ENCODE measurements at regions not wholly inside any gene's neighbourhood (a gene's known extent, or its start where the extent isn't known, plus 50 kb on each side); places are given as distances from the start of the nearest gene placed in this dataset.

GRCh38 chr7:25329815-25330214 lies 101.5 kb upstream of the NPVF start:
- H3K36me3 Mint-ChIP-seq = no peaks in the 10 kb centered on the region
- no peaks in the 10 kb centered on the region for H3K9me3 Mint-ChIP-seq
- H3K27ac Mint-ChIP-seq = no peak overlapping the region
- H3K4me1 Mint-ChIP-seq = no peaks in the 10 kb centered on the region
- H3K27me3 Mint-ChIP-seq = no peaks in the 10 kb centered on the region
- no peak for DNase-seq
- H3K4me3 Mint-ChIP-seq = no peak overlapping the region

- no peaks in the 10 kb centered on the region for H3K9me3 Mint-ChIP-seq
- no peak overlapping the region for H3K27ac Mint-ChIP-seq
- H3K4me3 Mint-ChIP-seq = no peak overlapping the region
Measured at GRCh38 chr7:25333296-25333928, 105.1 kb upstream of the NPVF start.

DNA sequence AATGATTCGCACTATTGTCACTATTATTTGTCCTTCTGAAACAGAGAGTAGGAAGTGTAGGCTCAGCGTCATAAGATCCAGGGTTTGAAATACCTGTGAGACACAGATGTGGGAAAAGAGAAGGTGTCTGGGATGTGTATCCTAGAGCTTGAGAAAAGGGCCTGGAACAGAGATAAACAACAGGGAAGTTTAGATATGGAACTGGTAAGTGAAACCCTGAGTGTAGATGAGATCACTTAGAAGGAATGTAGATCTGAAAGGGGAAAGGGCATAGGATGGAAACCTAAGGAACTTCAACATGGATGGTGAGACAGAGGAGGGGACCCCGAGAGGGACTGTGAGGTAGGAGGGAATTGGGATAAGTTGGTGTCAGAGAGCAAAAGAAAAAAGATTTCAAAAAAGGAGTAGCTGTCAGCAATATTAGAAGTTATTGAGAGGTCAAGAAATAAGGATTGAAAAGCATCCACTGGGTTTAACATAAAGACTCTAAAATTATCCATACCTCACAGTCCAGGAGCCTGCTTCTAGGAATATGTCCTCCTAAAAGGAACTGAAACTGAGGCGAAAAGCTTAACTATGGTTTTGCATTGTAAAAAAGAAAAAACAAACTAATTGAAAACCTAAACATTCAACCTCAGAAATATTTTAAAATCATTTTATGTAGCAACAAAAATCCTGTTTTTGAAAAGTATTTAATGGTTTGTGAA lies 119.2 kb upstream of the NPVF start:
- no peaks in the 10 kb centered on the region for H3K36me3 Mint-ChIP-seq
- DNase-seq = no peak
- no peaks in the 10 kb centered on the region for H3K9me3 Mint-ChIP-seq
- H3K27ac Mint-ChIP-seq = no peak overlapping the region
- H3K4me3 Mint-ChIP-seq = no peak overlapping the region
- no peaks in the 10 kb centered on the region for H3K4me1 Mint-ChIP-seq
- peaks cover 22% of the 10 kb centered on the region for H3K27me3 Mint-ChIP-seq

More at GRCh38 chr7:25333296-25333928, 105.1 kb upstream of the NPVF start:
- Mint-ChIP-seq H3K27me3 (peaks cover 2% of the 10 kb centered on the region), H3K4me1 (no peaks in the 10 kb centered on the region), H3K36me3 (no peaks in the 10 kb centered on the region)
- DNase-seq = no peak

- H3K36me3 Mint-ChIP-seq = no peaks in the 10 kb centered on the region
- no peak overlapping the region for H3K4me3 Mint-ChIP-seq
- no peak overlapping the region for H3K27ac Mint-ChIP-seq
- no peaks in the 10 kb centered on the region for H3K9me3 Mint-ChIP-seq
- no peak for DNase-seq
- H3K4me1 Mint-ChIP-seq = no peaks in the 10 kb centered on the region
- H3K27me3 Mint-ChIP-seq = peaks cover 22% of the 10 kb centered on the region
Measured at GRCh38 chr7:25348104-25348503, 119.8 kb upstream of the NPVF start.

DNA sequence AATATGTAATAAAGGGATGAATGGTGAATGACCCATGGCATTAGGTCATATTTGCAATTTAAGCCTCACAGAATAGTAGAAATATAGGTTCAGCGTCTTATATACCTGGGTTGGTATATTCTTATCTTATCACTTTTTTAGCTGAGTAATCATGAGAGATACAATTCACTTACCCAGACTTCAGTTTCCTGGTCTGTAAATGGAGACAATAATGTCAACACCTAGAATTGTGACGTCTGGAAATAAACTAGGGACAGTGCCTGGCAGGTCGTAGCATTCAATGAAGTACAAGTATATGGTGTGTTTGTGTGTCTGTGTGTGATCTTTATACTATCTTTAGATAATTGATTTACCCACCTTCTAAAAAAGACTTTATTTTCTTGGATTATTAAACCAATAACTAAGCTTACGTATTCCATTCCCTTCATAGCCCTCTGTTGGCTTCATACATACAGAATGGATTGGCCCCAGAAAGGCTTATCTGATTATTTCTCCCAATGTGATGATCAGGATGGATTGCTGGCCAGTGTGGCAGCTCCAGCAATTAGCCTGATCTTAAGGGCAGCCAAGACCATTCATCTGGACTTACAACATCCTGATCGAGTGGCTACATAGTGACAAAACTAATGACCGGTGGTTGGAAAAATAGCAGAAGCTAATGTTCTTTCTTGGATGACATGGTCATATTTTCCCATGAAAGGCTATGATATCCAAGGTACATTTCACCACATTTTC lies 121.2 kb upstream of the NPVF start:
- no peaks in the 10 kb centered on the region for H3K9me3 Mint-ChIP-seq
- H3K4me1 Mint-ChIP-seq = peaks cover 4% of the 10 kb centered on the region
- H3K27ac Mint-ChIP-seq = no peak overlapping the region
- DNase-seq = no peak
- H3K27me3 Mint-ChIP-seq = peaks cover 22% of the 10 kb centered on the region
- no peak overlapping the region for H3K4me3 Mint-ChIP-seq
- H3K36me3 Mint-ChIP-seq = no peaks in the 10 kb centered on the region

- no peaks in the 10 kb centered on the region for H3K9me3 Mint-ChIP-seq
- no peak overlapping the region for H3K4me3 Mint-ChIP-seq
- peaks cover 20% of the 10 kb centered on the region for H3K27me3 Mint-ChIP-seq
- H3K27ac Mint-ChIP-seq = no peak overlapping the region
- H3K4me1 Mint-ChIP-seq = peaks cover 5% of the 10 kb centered on the region
- DNase-seq = no peak
- H3K36me3 Mint-ChIP-seq = no peaks in the 10 kb centered on the region
Measured at GRCh38 chr7:25350041-25350440, 121.8 kb upstream of the NPVF start.

DNA sequence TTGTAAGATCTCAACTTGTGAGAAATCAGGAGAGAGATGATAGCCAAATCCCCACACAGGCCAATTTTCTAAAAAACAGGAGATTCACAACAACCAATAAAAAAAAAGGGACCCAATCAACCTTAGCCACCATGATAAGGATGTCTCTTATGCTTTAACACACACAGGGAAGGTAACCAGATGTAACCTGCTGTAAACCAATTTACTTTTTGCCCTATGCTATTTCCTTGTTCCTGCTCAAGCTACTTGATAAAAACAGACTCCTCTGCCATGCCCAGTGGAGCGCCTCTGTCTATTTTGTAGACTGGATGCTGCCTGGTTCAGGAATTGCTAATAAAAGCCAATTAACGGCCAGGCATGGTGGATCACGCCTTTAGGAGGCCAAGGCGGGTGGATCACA lies 123.5 kb upstream of the NPVF start:
- H3K27me3 Mint-ChIP-seq = peaks cover 14% of the 10 kb centered on the region
- H3K4me1 Mint-ChIP-seq = peaks cover 5% of the 10 kb centered on the region
- H3K9me3 Mint-ChIP-seq = no peaks in the 10 kb centered on the region
- H3K4me3 Mint-ChIP-seq = no peak overlapping the region
- DNase-seq = no peak
- H3K27ac Mint-ChIP-seq = no peak overlapping the region
- H3K36me3 Mint-ChIP-seq = no peaks in the 10 kb centered on the region

DNA sequence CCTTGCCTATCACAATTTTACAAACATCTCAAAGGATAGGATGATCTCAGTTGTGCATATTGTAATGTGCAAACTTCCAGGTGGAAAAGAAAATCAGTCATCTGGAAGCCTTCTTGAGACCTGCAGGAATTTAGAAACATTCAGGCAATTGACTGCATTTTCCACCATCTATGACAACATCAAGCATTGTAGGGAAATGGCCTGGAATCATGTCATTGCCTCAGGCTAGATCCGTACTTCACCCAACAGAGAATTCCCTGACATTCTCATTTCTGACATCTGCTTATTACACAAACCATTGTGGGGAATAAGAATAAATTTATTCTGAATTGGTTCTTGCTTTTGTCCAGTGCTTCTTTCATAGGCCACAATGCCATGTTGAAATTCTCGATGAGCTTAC lies 124.9 kb upstream of the NPVF start:
- no peaks in the 10 kb centered on the region for H3K9me3 Mint-ChIP-seq
- H3K4me3 Mint-ChIP-seq = no peak overlapping the region
- H3K4me1 Mint-ChIP-seq = peaks cover 5% of the 10 kb centered on the region
- H3K27me3 Mint-ChIP-seq = peaks cover 8% of the 10 kb centered on the region
- no peak for DNase-seq
- no peak overlapping the region for H3K27ac Mint-ChIP-seq
- H3K36me3 Mint-ChIP-seq = no peaks in the 10 kb centered on the region

GRCh38 chr7:25353732-25354131 lies 125.4 kb upstream of the NPVF start:
- H3K4me1 Mint-ChIP-seq = peaks cover 5% of the 10 kb centered on the region
- no peaks in the 10 kb centered on the region for H3K36me3 Mint-ChIP-seq
- DNase-seq = no peak
- H3K27ac Mint-ChIP-seq = no peak overlapping the region
- H3K4me3 Mint-ChIP-seq = no peak overlapping the region
- no peaks in the 10 kb centered on the region for H3K9me3 Mint-ChIP-seq
- H3K27me3 Mint-ChIP-seq = peaks cover 8% of the 10 kb centered on the region

- Mint-ChIP-seq H3K27ac (no peak overlapping the region), H3K36me3 (no peaks in the 10 kb centered on the region), H3K9me3 (no peaks in the 10 kb centered on the region), H3K4me1 (peaks cover 5% of the 10 kb centered on the region), H3K27me3 (no peaks in the 10 kb centered on the region), H3K4me3 (no peak overlapping the region)
- no peak for DNase-seq
Measured at GRCh38 chr7:25356534-25357151, 128.4 kb upstream of the NPVF start.

DNA sequence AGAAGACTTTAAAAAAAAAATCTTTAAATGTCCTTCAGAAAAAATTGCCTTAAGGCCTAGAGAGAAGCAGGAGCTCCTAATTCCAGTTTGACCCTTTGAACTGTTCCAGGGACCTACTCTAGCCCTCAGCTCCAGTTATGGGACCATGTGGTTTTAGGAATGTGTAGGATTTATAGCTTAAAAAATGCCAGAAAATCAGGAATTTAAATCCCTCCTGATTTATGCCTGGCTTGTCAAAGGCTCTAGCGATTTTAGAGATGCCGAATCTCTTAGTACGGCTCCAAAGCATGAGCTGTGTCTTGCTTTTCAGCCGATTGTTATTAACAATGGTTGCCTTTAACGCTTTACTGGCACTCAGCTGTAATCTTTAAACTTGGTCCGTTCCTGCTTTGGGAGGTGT lies 130.6 kb upstream of the NPVF start:
- Mint-ChIP-seq H3K27me3 (no peaks in the 10 kb centered on the region), H3K27ac (no peak overlapping the region), H3K4me1 (peaks cover 5% of the 10 kb centered on the region), H3K9me3 (no peaks in the 10 kb centered on the region), H3K4me3 (no peak overlapping the region), H3K36me3 (no peaks in the 10 kb centered on the region)
- no peak for DNase-seq

DNA sequence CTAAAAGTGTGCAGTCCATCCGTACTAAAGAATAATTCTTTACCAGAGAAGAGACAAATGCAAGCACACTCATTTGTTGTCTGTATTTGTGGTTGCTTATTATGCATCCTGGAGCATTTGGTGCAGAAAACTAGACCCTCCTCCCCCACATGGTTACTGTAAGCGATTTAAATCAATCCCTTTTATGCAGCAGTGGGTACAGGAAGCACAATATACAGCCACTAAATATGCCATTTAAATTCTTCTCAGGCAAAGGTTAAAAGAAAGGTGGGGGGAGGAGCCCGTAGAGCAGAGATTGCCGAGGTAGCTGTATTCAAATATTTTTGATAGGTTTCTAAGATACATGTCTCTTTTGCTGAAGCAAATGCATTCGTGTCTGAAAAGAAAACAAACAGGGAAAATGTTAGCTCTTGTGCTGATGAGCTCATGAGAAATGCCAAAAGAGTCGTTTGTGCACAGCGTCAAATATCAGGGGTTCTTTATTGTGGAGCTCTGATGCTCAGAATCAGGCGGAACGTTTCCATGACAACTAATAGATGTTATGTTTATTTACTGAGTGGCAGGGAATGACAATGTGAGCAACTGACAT lies 131.3 kb upstream of the NPVF start:
- H3K36me3 Mint-ChIP-seq = no peaks in the 10 kb centered on the region
- no peaks in the 10 kb centered on the region for H3K4me1 Mint-ChIP-seq
- no peak for DNase-seq
- no peak overlapping the region for H3K4me3 Mint-ChIP-seq
- H3K9me3 Mint-ChIP-seq = no peaks in the 10 kb centered on the region
- no peaks in the 10 kb centered on the region for H3K27me3 Mint-ChIP-seq
- no peak overlapping the region for H3K27ac Mint-ChIP-seq

DNA sequence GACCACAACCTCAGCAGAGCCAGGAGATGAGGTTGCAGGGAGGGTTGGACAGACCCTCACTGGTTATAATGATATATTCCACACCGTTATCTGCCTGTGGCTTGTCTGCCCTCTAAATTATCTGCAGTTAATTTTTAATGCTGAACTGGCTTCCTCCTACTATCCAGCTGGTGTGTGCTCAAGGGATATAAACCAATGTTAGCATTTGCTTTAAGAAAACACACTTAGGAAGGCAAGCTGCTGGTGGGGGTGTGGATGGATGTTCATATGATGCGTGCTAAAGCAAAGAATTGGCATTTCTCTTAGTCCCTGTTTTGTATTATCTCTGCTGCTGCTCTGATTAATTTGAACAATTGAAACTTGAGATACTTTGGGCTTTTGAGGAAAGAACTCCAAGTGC lies 132.2 kb upstream of the NPVF start:
- H3K36me3 Mint-ChIP-seq = no peaks in the 10 kb centered on the region
- H3K4me1 Mint-ChIP-seq = no peaks in the 10 kb centered on the region
- H3K9me3 Mint-ChIP-seq = no peaks in the 10 kb centered on the region
- no peaks in the 10 kb centered on the region for H3K27me3 Mint-ChIP-seq
- H3K4me3 Mint-ChIP-seq = no peak overlapping the region
- no peak overlapping the region for H3K27ac Mint-ChIP-seq
- DNase-seq = no peak

DNA sequence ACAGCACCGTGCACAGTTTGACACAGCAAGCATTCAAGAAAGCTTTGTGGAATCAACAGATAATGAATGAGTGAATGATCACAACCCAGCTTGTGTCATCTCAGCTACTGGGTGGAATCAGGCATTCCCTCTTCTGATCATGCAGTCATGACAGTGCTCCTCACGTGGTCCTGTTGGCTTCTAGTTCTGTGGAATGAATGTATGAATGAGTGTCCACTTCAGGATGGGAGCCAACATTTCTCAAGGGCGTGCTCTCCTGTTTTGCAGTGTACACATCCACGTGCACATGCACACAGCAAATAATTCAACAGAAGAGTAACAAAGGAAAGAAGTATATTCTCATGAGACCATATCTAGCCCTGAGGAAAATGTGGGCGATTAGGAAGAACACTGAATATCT lies 133.1 kb upstream of the NPVF start:
- no peaks in the 10 kb centered on the region for H3K36me3 Mint-ChIP-seq
- no peaks in the 10 kb centered on the region for H3K9me3 Mint-ChIP-seq
- no peak overlapping the region for H3K27ac Mint-ChIP-seq
- no peaks in the 10 kb centered on the region for H3K4me1 Mint-ChIP-seq
- no peaks in the 10 kb centered on the region for H3K27me3 Mint-ChIP-seq
- DNase-seq = no peak
- H3K4me3 Mint-ChIP-seq = no peak overlapping the region

- Mint-ChIP-seq H3K36me3 (no peaks in the 10 kb centered on the region), H3K27me3 (peaks cover 2% of the 10 kb centered on the region), H3K9me3 (no peaks in the 10 kb centered on the region)
Measured at GRCh38 chr7:25361863-25362262, 133.6 kb upstream of the NPVF start.

More at GRCh38 chr7:25361863-25362262, 133.6 kb upstream of the NPVF start:
- H3K4me3 Mint-ChIP-seq = no peak overlapping the region
- H3K27ac Mint-ChIP-seq = no peak overlapping the region
- no peaks in the 10 kb centered on the region for H3K4me1 Mint-ChIP-seq
- DNase-seq = no peak
